Naive thymus-derived CD4-positive, alpha-beta T cell (primary cell): ENCODE measurements at regions not wholly inside any gene's neighbourhood (a gene's known extent, or its start where the extent isn't known, plus 50 kb on each side); places are given as distances from the start of the nearest gene placed in this dataset.

Experiments used
- ATAC-seq: fragments of 150-1000 bp; cut with Tn5 transposase; 2 replicates; pipeline ENCODE4 v1.10.0; 2021; ENCODE audit warnings: mild to moderate bottlenecking, moderate library complexity
- CTCF ChIA-PET: fragments of 350-600 bp; sonication (Branson Sonifier 250); formaldehyde crosslinking; loops from one replicate; lab custom pipeline; 2021; ENCODE audit warnings: antibody characterized with exemption; lab: Charles Lee
- POLR2A ChIA-PET: fragments of 350-600 bp; sonication (Branson Sonifier 250); formaldehyde crosslinking; loops from one replicate; lab custom pipeline; 2021; ENCODE audit warnings: antibody characterized with exemption, inconsistent platforms; lab: Charles Lee
- DNase-seq, 9 donors: peaks; one replicate each; pipeline versions ENCODE4 v3.0.0 to v3.0.0-alpha.2; 2020 to 2022; ENCODE audit warnings: mixed read lengths in 1 of 9
- H3K27ac ChIP-seq: one replicate; pipeline ENCODE4 v1.7.0; 2013; ENCODE audit warnings: mild to moderate bottlenecking, low read depth, low read length, moderate library complexity
- H3K27me3 ChIP-seq, 2 donors: one replicate each; pipeline ENCODE4 v1.7.0; 2013; ENCODE audit warnings: low read length in 2 of 2, mild to moderate bottlenecking in 2 of 2, moderate library complexity in 2 of 2; ENCODE audit not compliant: control insufficient read depth in 2 of 2, insufficient read depth in 2 of 2
- H3K36me3 ChIP-seq, 3 experiments: 1 replicate in 2 of 3; 2 replicates in 1 of 3; pipeline ENCODE4 v1.7.0; 2013; ENCODE audit warnings: low read length in 3 of 3, mild to moderate bottlenecking in 3 of 3, moderate library complexity in 1 of 3; ENCODE audit not compliant: insufficient read depth in 3 of 3, control insufficient read depth in 2 of 3
- H3K4me1 ChIP-seq, 2 donors: one replicate each; pipeline ENCODE4 v1.7.0; 2013; ENCODE audit warnings: low read length in 2 of 2, mild to moderate bottlenecking in 2 of 2, moderate library complexity in 1 of 2; ENCODE audit not compliant: control insufficient read depth in 2 of 2, insufficient read depth in 2 of 2
- H3K4me3 ChIP-seq: 2 replicates; pipeline ENCODE4 v1.7.0; 2013; ENCODE audit warnings: mild to moderate bottlenecking, low read length
- H3K9me3 ChIP-seq, 3 experiments: 1 replicate in 2 of 3; 2 replicates in 1 of 3; pipeline ENCODE4 v1.7.0; 2013; ENCODE audit warnings: low read length in 3 of 3; ENCODE audit not compliant: control insufficient read depth in 2 of 3
- H3K27ac Mint-ChIP-seq, 9 donors: one replicate each; pipeline ENCODE4 v1.8.0; 2020 to 2022; ENCODE audit warnings: mixed read lengths in 9 of 9, mild to moderate bottlenecking in 8 of 9, moderate library complexity in 5 of 9, inconsistent platforms in 2 of 9
- H3K27me3 Mint-ChIP-seq, 5 donors: one replicate each; pipeline ENCODE4 v1.8.0; 2021 to 2022; ENCODE audit warnings: mixed read lengths in 5 of 5, mild to moderate bottlenecking in 1 of 5
- H3K36me3 Mint-ChIP-seq, 5 donors: one replicate each; pipeline ENCODE4 v1.8.0; 2020 to 2022; ENCODE audit warnings: mixed read lengths in 5 of 5, mild to moderate bottlenecking in 3 of 5, inconsistent platforms in 1 of 5
- H3K4me1 Mint-ChIP-seq, 7 donors: one replicate each; pipeline ENCODE4 v1.8.0; 2020 to 2022; ENCODE audit warnings: mixed read lengths in 7 of 7, mild to moderate bottlenecking in 3 of 7, inconsistent platforms in 1 of 7
- H3K4me3 Mint-ChIP-seq, 10 donors: one replicate each; pipeline ENCODE4 v1.8.0; 2020 to 2022; ENCODE audit warnings: mild to moderate bottlenecking in 10 of 10, mixed read lengths in 10 of 10, moderate library complexity in 6 of 10, inconsistent platforms in 2 of 10
- H3K9me3 Mint-ChIP-seq, 11 donors: one replicate each; pipeline ENCODE4 v1.8.0; 2020 to 2022; ENCODE audit warnings: mixed read lengths in 11 of 11, mild to moderate bottlenecking in 4 of 11, inconsistent platforms in 1 of 11, moderate library complexity in 1 of 11
- intact Hi-C, 2 donors: fragments of 100-400 bp; cut with micrococcal nuclease; formaldehyde crosslinking; loops; one replicate each; pipeline ENCODE4 v1.15.1; 2023

DNA sequence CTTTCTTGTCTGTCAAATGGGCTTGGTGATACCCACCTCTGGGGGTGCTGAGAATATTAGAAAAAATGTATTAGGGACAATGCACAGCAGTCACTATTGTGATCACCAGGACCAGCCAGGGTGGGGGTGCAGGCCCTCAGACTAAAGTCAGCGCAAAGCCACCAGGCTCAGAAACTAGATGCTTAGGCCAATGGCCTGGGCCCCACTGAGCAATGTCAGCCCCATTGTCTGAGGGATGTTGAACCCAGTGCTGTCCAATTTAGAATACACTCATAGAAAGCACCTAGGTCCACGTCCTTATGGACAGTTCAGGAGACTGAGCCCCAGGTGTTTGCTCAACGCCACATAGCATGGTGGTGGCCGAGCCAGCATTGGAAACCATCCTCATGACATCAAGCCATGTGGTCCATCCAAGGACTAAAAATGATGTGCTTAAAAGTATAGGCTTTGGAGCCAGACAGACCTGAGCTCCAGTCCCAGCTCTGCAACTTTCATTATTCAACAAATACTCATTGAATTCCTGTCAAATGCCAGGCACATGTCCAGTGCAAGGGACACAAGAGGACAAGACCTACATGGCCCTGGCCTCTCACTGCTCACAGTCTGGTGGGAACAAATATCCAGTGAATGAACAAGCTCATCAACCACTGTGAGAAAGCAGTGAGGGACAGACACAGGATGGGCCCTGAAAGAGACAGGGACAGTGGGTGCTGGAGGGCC is 273.8 kb downstream of the MATN1 start:
- intact Hi-C loops: no loop called here

DNA sequence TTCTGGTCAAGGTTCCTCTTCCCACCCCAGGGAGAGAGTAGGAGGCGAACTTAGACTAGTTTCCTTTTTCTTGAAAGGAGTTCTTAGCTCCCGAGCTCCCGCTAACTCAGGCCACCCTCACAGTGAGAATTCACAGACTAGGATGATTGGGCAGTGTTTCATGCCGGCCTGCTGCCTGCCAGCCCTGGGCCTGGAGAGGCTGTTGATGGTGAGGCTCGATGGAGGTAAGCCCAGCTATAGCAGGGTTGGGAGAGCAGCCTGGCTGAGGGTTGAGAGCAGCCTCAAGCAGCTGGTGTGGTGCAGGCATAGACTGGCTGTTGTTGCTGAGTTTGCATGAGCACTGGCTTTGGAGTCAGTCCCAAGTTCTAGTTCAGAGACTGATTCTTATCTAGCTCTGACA is 274.4 kb downstream of the MATN1 start:
- POLR2A ChIA-PET: no interaction called here

More for the DNA sequence above, 273.8 kb downstream of the MATN1 start:
- ChIA-PET POLR2A (no interaction called here), CTCF (no interaction called here)
- H3K36me3 ChIP-seq: no peaks in the 10 kb centered on the region
- Mint-ChIP-seq H3K36me3 (no peaks in the 10 kb centered on the region), H3K27ac (no peak overlapping the region), H3K4me3 (no peak overlapping the region), H3K4me1 (no peaks in the 10 kb centered on the region), H3K9me3 (peaks cover 0 to 9% (median 2%) of the 10 kb centered on the region in 11 donors), H3K27me3 (peaks cover 2 to 19% (median 13%) of the 10 kb centered on the region in 5 donors)
- DNase-seq (no peak), ATAC-seq (no peak)
- no peaks in the 10 kb centered on the region for H3K27me3 ChIP-seq
- H3K4me1 ChIP-seq: no peaks in the 10 kb centered on the region
- no peak overlapping the region for H3K4me3 ChIP-seq
- no peaks in the 10 kb centered on the region for H3K9me3 ChIP-seq
- H3K27ac ChIP-seq: no peak overlapping the region

DNA sequence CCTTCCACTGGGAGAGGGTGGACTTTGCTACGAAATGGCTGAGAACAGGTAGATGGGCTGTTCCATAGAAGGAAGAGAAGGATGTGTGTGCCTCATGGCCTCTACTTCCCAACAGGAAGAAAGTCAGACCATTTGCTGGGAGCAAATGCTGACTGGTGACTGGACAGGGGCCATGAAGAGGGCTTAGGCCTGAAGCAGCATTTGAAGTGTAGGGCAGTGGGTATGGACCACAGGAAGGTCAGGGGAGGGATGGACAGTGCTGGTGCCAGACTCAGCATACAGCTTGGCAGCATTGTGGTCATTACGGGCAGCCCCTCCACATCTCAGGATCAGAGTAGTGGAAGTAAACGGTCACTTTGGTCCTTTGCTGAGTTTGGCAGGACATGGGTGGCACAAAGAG is 275.7 kb downstream of the MATN1 start:
- no peak overlapping the region for H3K4me3 ChIP-seq
- no peaks in the 10 kb centered on the region for H3K27me3 ChIP-seq
- no peak overlapping the region for H3K27ac ChIP-seq
- H3K4me1 ChIP-seq: no peaks in the 10 kb centered on the region
- H3K9me3 ChIP-seq: no peaks in the 10 kb centered on the region
- H3K36me3 ChIP-seq: no peaks in the 10 kb centered on the region
- H3K36me3 Mint-ChIP-seq: no peaks in the 10 kb centered on the region
- no peaks in the 10 kb centered on the region for H3K4me1 Mint-ChIP-seq
- intact Hi-C loops: no loop called here
- peaks cover 2 to 19% (median 13%) of the 10 kb centered on the region in 5 donors for H3K27me3 Mint-ChIP-seq
- DNase-seq (no peak), ATAC-seq (no peak)
- CTCF ChIA-PET: no interaction called here
- POLR2A ChIA-PET: no interaction called here
- no peak overlapping the region for H3K27ac Mint-ChIP-seq
- H3K4me3 Mint-ChIP-seq: no peak overlapping the region
- peaks cover 0 to 13% (median 4%) of the 10 kb centered on the region in 11 donors for H3K9me3 Mint-ChIP-seq

More for the DNA sequence above, 274.4 kb downstream of the MATN1 start:
- peaks cover 0 to 15% (median 5%) of the 10 kb centered on the region in 11 donors for H3K9me3 Mint-ChIP-seq
- H3K36me3 Mint-ChIP-seq: no peaks in the 10 kb centered on the region
- H3K4me1 ChIP-seq: no peaks in the 10 kb centered on the region
- H3K36me3 ChIP-seq: no peaks in the 10 kb centered on the region
- H3K4me1 Mint-ChIP-seq: no peaks in the 10 kb centered on the region
- CTCF ChIA-PET: no interaction called here
- H3K27me3 Mint-ChIP-seq: peaks cover 2 to 19% (median 13%) of the 10 kb centered on the region in 5 donors
- no peak overlapping the region for H3K27ac ChIP-seq
- no peaks in the 10 kb centered on the region for H3K27me3 ChIP-seq
- no peak for ATAC-seq
- H3K9me3 ChIP-seq: no peaks in the 10 kb centered on the region
- H3K27ac Mint-ChIP-seq: no peak overlapping the region
- DNase-seq: no peak
- intact Hi-C loops: no loop called here
- H3K4me3 Mint-ChIP-seq: no peak overlapping the region
- no peak overlapping the region for H3K4me3 ChIP-seq

DNA sequence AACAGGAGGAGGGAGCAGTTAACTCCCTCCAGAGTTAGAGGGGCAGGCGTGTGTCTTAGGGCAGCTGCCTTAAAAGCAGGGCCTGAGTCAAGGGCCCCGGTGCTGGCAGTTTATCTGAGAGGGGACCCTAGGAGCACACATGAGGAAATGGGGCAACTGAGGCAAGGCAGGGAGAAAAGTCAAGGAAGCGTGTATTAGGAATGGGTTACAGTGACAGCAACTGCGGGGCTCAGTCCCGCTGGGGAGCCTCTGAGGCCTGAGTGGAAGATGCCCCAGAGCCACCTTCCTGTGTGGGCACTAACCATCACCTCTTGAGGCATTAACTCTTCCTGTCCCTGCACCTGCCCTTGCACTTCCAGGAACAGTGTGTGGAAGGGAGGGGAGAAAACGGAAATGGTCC is 276.3 kb downstream of the MATN1 start:
- H3K36me3 ChIP-seq: no peaks in the 10 kb centered on the region
- Mint-ChIP-seq H3K4me1 (no peaks in the 10 kb centered on the region), H3K36me3 (no peaks in the 10 kb centered on the region), H3K27ac (no peak overlapping the region), H3K9me3 (peaks cover 0 to 13% (median 4%) of the 10 kb centered on the region in 11 donors), H3K4me3 (no peak overlapping the region), H3K27me3 (peaks cover 2 to 19% (median 13%) of the 10 kb centered on the region in 5 donors)
- no peak overlapping the region for H3K27ac ChIP-seq
- CTCF ChIA-PET: no interaction called here
- DNase-seq: no peak
- POLR2A ChIA-PET: no interaction called here
- no peaks in the 10 kb centered on the region for H3K4me1 ChIP-seq
- no peaks in the 10 kb centered on the region for H3K9me3 ChIP-seq
- H3K4me3 ChIP-seq: no peak overlapping the region
- intact Hi-C loops: no loop called here
- ATAC-seq: no peak
- no peaks in the 10 kb centered on the region for H3K27me3 ChIP-seq

DNA sequence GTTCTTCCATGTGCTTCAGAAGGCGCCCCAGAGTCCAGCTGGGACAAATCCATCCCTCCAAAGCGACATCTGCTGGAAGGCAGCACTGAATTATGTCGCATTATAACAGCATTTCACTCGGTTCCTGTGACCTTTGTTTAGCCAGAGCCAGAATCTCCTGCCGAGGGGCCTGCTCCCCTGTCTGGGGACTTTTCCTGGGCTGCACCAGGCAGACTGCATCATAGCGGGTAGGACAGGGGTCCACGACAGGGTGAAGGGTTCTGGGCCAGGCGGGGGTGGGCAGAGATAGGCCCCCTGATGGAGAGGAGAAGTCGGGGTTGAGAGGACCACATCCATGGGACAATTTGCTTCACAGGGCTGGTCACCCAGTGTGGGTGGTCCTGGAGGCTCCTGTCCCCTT is 276.9 kb downstream of the MATN1 start:
- H3K27me3 Mint-ChIP-seq: peaks cover 2 to 19% (median 13%) of the 10 kb centered on the region in 5 donors
- ATAC-seq (no peak), DNase-seq (no peak)
- Histone ChIP-seq H3K36me3 (no peaks in the 10 kb centered on the region), H3K4me1 (no peaks in the 10 kb centered on the region), H3K27ac (no peak overlapping the region), H3K9me3 (no peaks in the 10 kb centered on the region), H3K27me3 (no peaks in the 10 kb centered on the region), H3K4me3 (no peak overlapping the region)
- H3K4me1 Mint-ChIP-seq: no peaks in the 10 kb centered on the region
- no peaks in the 10 kb centered on the region for H3K36me3 Mint-ChIP-seq
- no peak overlapping the region for H3K4me3 Mint-ChIP-seq
- intact Hi-C loops: no loop called here
- CTCF ChIA-PET: no interaction called here
- POLR2A ChIA-PET: no interaction called here
- H3K27ac Mint-ChIP-seq: no peak overlapping the region
- H3K9me3 Mint-ChIP-seq: peaks cover 0 to 13% (median 4%) of the 10 kb centered on the region in 11 donors

DNA sequence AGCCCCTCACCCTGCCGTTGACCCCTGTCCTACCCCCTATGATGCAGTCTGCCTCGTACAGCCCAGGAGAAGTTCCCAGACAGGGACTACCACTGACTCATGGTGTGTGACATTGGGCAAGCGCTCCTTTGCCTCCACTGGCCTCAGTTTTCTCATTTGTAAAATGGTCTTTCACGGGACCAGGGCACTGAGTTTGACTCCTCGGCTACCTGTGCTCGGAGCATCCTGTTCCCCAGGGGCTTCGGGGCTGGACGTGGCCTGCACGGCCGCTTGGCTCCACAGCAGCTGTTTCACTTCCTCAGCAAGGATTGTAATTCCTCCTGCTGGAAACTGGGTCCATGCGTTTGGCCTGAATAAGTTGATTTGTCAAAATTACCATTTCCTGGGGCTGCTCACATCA is 277.3 kb downstream of the MATN1 start:
- Mint-ChIP-seq H3K36me3 (no peaks in the 10 kb centered on the region), H3K4me3 (no peak overlapping the region), H3K4me1 (no peaks in the 10 kb centered on the region), H3K27ac (no peak overlapping the region), H3K27me3 (peaks cover 2 to 19% (median 13%) of the 10 kb centered on the region in 5 donors), H3K9me3 (peaks cover 0 to 13% (median 4%) of the 10 kb centered on the region in 11 donors)
- no peaks in the 10 kb centered on the region for H3K27me3 ChIP-seq
- H3K4me3 ChIP-seq: no peak overlapping the region
- no peaks in the 10 kb centered on the region for H3K9me3 ChIP-seq
- ChIA-PET CTCF (no interaction called here), POLR2A (no interaction called here)
- DNase-seq (no peak), ATAC-seq (no peak)
- intact Hi-C loops: no loop called here
- H3K4me1 ChIP-seq: no peaks in the 10 kb centered on the region
- H3K27ac ChIP-seq: no peak overlapping the region
- no peaks in the 10 kb centered on the region for H3K36me3 ChIP-seq

DNA sequence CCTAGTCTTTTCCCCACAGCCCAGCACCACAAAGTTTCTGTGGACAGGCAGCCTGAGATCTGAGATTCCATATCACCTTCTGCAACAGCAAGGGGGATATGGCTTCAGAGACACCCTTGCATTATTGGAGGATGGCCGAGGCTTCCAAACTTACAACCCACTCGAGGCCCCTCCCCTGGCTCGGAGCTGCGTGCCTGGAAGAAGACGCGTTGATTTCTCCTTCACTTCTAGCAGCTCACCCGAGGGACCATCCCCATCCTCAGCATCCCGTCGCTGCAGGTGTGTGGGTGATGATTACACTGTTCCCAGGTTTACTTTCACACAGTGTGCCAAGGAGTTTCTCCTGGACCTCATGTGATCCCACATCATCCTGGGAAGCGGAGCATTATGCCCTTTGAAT is 277.9 kb downstream of the MATN1 start:
- Histone ChIP-seq H3K36me3 (no peaks in the 10 kb centered on the region), H3K27me3 (no peaks in the 10 kb centered on the region), H3K4me1 (no peaks in the 10 kb centered on the region), H3K27ac (no peak overlapping the region), H3K4me3 (no peak overlapping the region), H3K9me3 (no peaks in the 10 kb centered on the region)
- no peaks in the 10 kb centered on the region for H3K4me1 Mint-ChIP-seq
- CTCF ChIA-PET: no interaction called here
- H3K9me3 Mint-ChIP-seq: peaks cover 0 to 13% (median 4%) of the 10 kb centered on the region in 11 donors
- intact Hi-C loops: no loop called here
- ATAC-seq (no peak), DNase-seq (no peak)
- POLR2A ChIA-PET: no interaction called here
- no peak overlapping the region for H3K27ac Mint-ChIP-seq
- H3K4me3 Mint-ChIP-seq: no peak overlapping the region
- H3K27me3 Mint-ChIP-seq: peaks cover 2 to 19% (median 13%) of the 10 kb centered on the region in 5 donors
- no peaks in the 10 kb centered on the region for H3K36me3 Mint-ChIP-seq
